GM23338 (cell line): ENCODE measurements at regions not wholly inside any gene's neighbourhood (a gene's known extent, or its start where the extent isn't known, plus 50 kb on each side); places are given as distances from the start of the nearest gene placed in this dataset.

Experiments used
- ATAC-seq: fragments of 200-7000 bp; cut with Tn5 transposase; 3 replicates; pipeline ENCODE4 v1.9.1; 2020
- DNase-seq: peaks from one replicate; pipeline ENCODE4 v3.0.0-alpha.2; 2015; ENCODE audit warnings: low spot score
- H2AFZ ChIP-seq: fragments of 200-600 bp; sonication (generic); 2 replicates; pipeline ENCODE4 v1.8.0; 2016; ENCODE audit warnings: antibody characterized with exemption, mild to moderate bottlenecking, moderate library complexity
- H3F3A ChIP-seq: fragments of 200-600 bp; sonication (generic); replicated peaks from 2 replicates; pipeline ENCODE4 v1.8.0; 2017; ENCODE audit warnings: antibody characterized with exemption, mixed run types, low read depth
- H3K27ac ChIP-seq: fragments of 200-600 bp; sonication (generic); 2 replicates; pipeline ENCODE4 v1.6.1; 2016; ENCODE audit warnings: low read depth
- H3K27me3 ChIP-seq: fragments of 200-600 bp; sonication (generic); 2 replicates; pipeline ENCODE4 v1.8.0; 2016; ENCODE audit warnings: mild to moderate bottlenecking, mixed run types, moderate library complexity; ENCODE audit not compliant: insufficient read depth
- H3K36me3 ChIP-seq: fragments of 200-600 bp; sonication (generic); 2 replicates; pipeline ENCODE4 v1.8.0; 2016; ENCODE audit warnings: mild to moderate bottlenecking; ENCODE audit not compliant: insufficient read depth
- H3K4me1 ChIP-seq: fragments of 200-600 bp; sonication (generic); 2 replicates; pipeline ENCODE4 v1.8.0; 2016; ENCODE audit warnings: mild to moderate bottlenecking, moderate library complexity; ENCODE audit not compliant: insufficient read depth
- H3K4me2 ChIP-seq: fragments of 200-600 bp; sonication (generic); 2 replicates; pipeline ENCODE4 v1.7.1; 2017; ENCODE audit warnings: mixed run types
- H3K4me3 ChIP-seq: fragments of 200-600 bp; sonication (generic); 2 replicates; pipeline ENCODE4 v1.6.1; 2016; ENCODE audit warnings: mixed run types
- H3K79me2 ChIP-seq: fragments of 200-600 bp; sonication (generic); replicated peaks from 2 replicates; pipeline ENCODE4 v1.8.0; 2017; ENCODE audit warnings: mild to moderate bottlenecking; ENCODE audit not compliant: insufficient read depth
- H3K9me2 ChIP-seq: fragments of 200-600 bp; sonication (generic); 2 replicates; pipeline ENCODE4 v1.8.0; 2017; ENCODE audit not compliant: insufficient read depth
- H4K20me1 ChIP-seq: fragments of 200-600 bp; sonication (generic); replicated peaks from 2 replicates; pipeline ENCODE4 v1.8.0; 2017; ENCODE audit warnings: mild to moderate bottlenecking; ENCODE audit not compliant: insufficient read depth
- H3K27ac Mint-ChIP-seq: 2 replicates; pipeline ENCODE4 v1.8.0; 2020; ENCODE audit warnings: inconsistent platforms, mild to moderate bottlenecking, moderate library complexity, mixed read lengths
- H3K27me3 Mint-ChIP-seq: 3 replicates; pipeline ENCODE4 v1.8.0; 2022; ENCODE audit warnings: low read depth, mild to moderate bottlenecking, moderate library complexity, mixed read lengths, inconsistent platforms; ENCODE audit not compliant: insufficient read depth, poor library complexity
- H3K36me3 Mint-ChIP-seq: 3 replicates; pipeline ENCODE4 v1.8.0; 2021; ENCODE audit warnings: low read depth, mild to moderate bottlenecking, inconsistent platforms, moderate library complexity, mixed read lengths
- H3K4me1 Mint-ChIP-seq: 3 replicates; pipeline ENCODE4 v1.8.0; 2020; ENCODE audit warnings: mild to moderate bottlenecking, inconsistent platforms, mixed read lengths
- H3K4me3 Mint-ChIP-seq: 3 replicates; pipeline ENCODE4 v1.8.0; 2021; ENCODE audit warnings: moderate library complexity, mild to moderate bottlenecking, inconsistent platforms, mixed read lengths
- H3K9me3 Mint-ChIP-seq: 3 replicates; pipeline ENCODE4 v1.8.0; 2020; ENCODE audit warnings: moderate library complexity, mild to moderate bottlenecking, inconsistent platforms, mixed read lengths
- CREB1 ChIP-seq: fragments of 250-450 bp; sonication (Bioruptor Pico); IDR thresholded peaks from 2 replicates; pipeline ENCODE4 v1.5.0; 2020; ENCODE audit warnings: low read depth, mild to moderate bottlenecking, moderate library complexity
- CTCF ChIP-seq, 2 experiments: fragments of 200-600 bp in 1 of 2; sonication (generic) in 1 of 2; conservative IDR thresholded peaks; 2 replicates each; pipeline versions ENCODE4 v1.5.1 to v1.6.1; 2016 to 2017; ENCODE audit warnings: antibody characterized with exemption in 2 of 2, low read depth in 2 of 2, mild to moderate bottlenecking in 2 of 2, moderate library complexity in 1 of 2
- ETS1 ChIP-seq: IDR thresholded peaks from 2 replicates; pipeline ENCODE4 v1.6.1; 2016; ENCODE audit warnings: antibody characterized with exemption
- EZH2 ChIP-seq: fragments of 200-600 bp; sonication (generic); IDR thresholded peaks from one replicate; pipeline ENCODE4 v1.8.0; 2017; ENCODE audit warnings: antibody characterized with exemption, mild to moderate bottlenecking, low read depth; ENCODE audit not compliant: unreplicated experiment
- EZH2phosphoT487 ChIP-seq: fragments of 200-600 bp; sonication (generic); IDR thresholded peaks from one replicate; pipeline ENCODE4 v1.8.1; 2018; ENCODE audit warnings: antibody characterized with exemption; ENCODE audit not compliant: unreplicated experiment
- JUNB ChIP-seq: IDR thresholded peaks from one replicate; pipeline ENCODE4 v1.6.1; 2016; ENCODE audit warnings: antibody characterized with exemption; ENCODE audit not compliant: unreplicated experiment
- NANOG ChIP-seq: IDR thresholded peaks from 2 replicates; pipeline ENCODE4 v1.6.1; 2016; ENCODE audit warnings: antibody characterized with exemption, borderline replicate concordance
- POLR2AphosphoS5 ChIP-seq: IDR thresholded peaks from 2 replicates; pipeline ENCODE4 v1.6.1; 2016; ENCODE audit warnings: antibody characterized with exemption, low read depth
- REST ChIP-seq: IDR thresholded peaks from one replicate; pipeline ENCODE4 v1.6.1; 2018; ENCODE audit warnings: antibody characterized with exemption; ENCODE audit not compliant: unreplicated experiment
- STAT1 ChIP-seq: IDR thresholded peaks from one replicate; pipeline ENCODE4 v1.6.1; 2016; ENCODE audit warnings: antibody characterized with exemption; ENCODE audit not compliant: unreplicated experiment
- ZNF114 ChIP-seq: fragments of 250-450 bp; sonication (Bioruptor Pico); IDR thresholded peaks from 2 replicates; pipeline ENCODE4 v1.5.0; 2020; ENCODE audit warnings: mild to moderate bottlenecking, moderate library complexity
- ZNF331 ChIP-seq: fragments of 250-450 bp; sonication (Bioruptor Pico); IDR thresholded peaks from 2 replicates; pipeline ENCODE4 v1.5.0; 2020; ENCODE audit warnings: low read depth, mild to moderate bottlenecking, moderate library complexity
- ZNF462 ChIP-seq: fragments of 250-450 bp; sonication (Bioruptor Pico); IDR thresholded peaks from 2 replicates; pipeline ENCODE4 v1.5.0; 2020; ENCODE audit warnings: mild to moderate bottlenecking, moderate library complexity

GRCh38 chr2:16063955-16064633 is 123.7 kb downstream of the MYCN start:
- ATAC-seq = no peak
- TF ChIP-seq POLR2AphosphoS5 (no peak), EZH2 (no peak), CTCF (conservative IDR thresholded peaks at IDR 0.05; ENCODE audit: low read depth in 2 of 2) (no peak), CREB1 (CRISPR knock-in tag) (no peak), ZNF331 (CRISPR knock-in tag) (no peak), EZH2phosphoT487 (no peak), NANOG (no peak), ZNF462 (CRISPR knock-in tag) (no peak), STAT1 (no peak), REST (no peak), ZNF114 (CRISPR knock-in tag) (no peak), JUNB (no peak), ETS1 (no peak)
- no peak overlapping the region for H3K4me3 Mint-ChIP-seq

More at GRCh38 chr2:16063955-16064633, 123.7 kb downstream of the MYCN start:
- Histone ChIP-seq H3K4me2 (no peak overlapping the region), H3K4me3 (no peak overlapping the region), H3K27ac (no peak overlapping the region), H3F3A (no peaks in the 10 kb centered on the region), H2AFZ (no peak overlapping the region), H4K20me1 (no peaks in the 10 kb centered on the region), H3K27me3 (no peaks in the 10 kb centered on the region), H3K36me3 (peaks cover 20% of the 10 kb centered on the region; the same call in 1 of the 2 replicates), H3K79me2 (no peaks in the 10 kb centered on the region), H3K4me1 (no peaks in the 10 kb centered on the region), H3K9me2 (0 out of 2 replicates have a peak, but pooled peaks cover 9% of the 10 kb centered on the region)
- peaks cover 34% of the 10 kb centered on the region for H3K36me3 Mint-ChIP-seq
- no peak overlapping the region for H3K27ac Mint-ChIP-seq
- H3K4me1 Mint-ChIP-seq = no peaks in the 10 kb centered on the region; the same call in 2 of the 3 replicates
- no peak for DNase-seq
- H3K27me3 Mint-ChIP-seq = peaks cover 4% of the 10 kb centered on the region
- peaks cover 49% of the 10 kb centered on the region for H3K9me3 Mint-ChIP-seq
